ENCODE measurements at regions not wholly inside any gene's neighbourhood (a gene's known extent, or its start where the extent isn't known, plus 50 kb on each side); places are given as distances from the start of the nearest gene placed in this dataset.

GRCh38 chr16:86101137-86101896, 202.4 kb downstream of the IRF8 start:
- TF ChIP-seq CTCF (IDR thresholded peaks at IDR 0.05 in 2 of 3, conservative IDR thresholded peaks at IDR 0.05 in 1 of 3; ENCODE audit: borderline replicate concordance in 1 of 3, insufficient read depth in 1 of 3, low read depth in 2 of 3, low read length in 2 of 3) = no peak
- TF ChIP-seq POLR2A (IDR thresholded peaks at IDR 0.05; ENCODE audit: borderline replicate concordance, extremely low read depth, insufficient read depth, insufficient read length) = no peak
- no peak for TF ChIP-seq ZNF274 (IDR thresholded peaks at IDR 0.05; ENCODE audit: low read depth, low read length)
- no peak for TF ChIP-seq ATF3 (IDR thresholded peaks at IDR 0.05)
- TF ChIP-seq RAD21 (IDR thresholded peaks at IDR 0.05; ENCODE audit: low read depth) = no peak
- no peak for TF ChIP-seq JUND (IDR thresholded peaks at IDR 0.05)
- no peak for TF ChIP-seq SIN3A (IDR thresholded peaks at IDR 0.05; ENCODE audit: low read depth)
- no peak for TF ChIP-seq EZH2phosphoT487 (IDR thresholded peaks at IDR 0.05; ENCODE audit: borderline replicate concordance)
- TF ChIP-seq EZH2 (IDR thresholded peaks at IDR 0.05) = no peak
- no peak for TF ChIP-seq POLR2AphosphoS5 (IDR thresholded peaks at IDR 0.05; ENCODE audit: low read depth, low read length)
